Coronary artery (tissue), 2 donors: ENCODE measurements at regions not wholly inside any gene's neighbourhood (a gene's known extent, or its start where the extent isn't known, plus 50 kb on each side); places are given as distances from the start of the nearest gene placed in this dataset.

Experiments used
- DNase-seq: peaks from one replicate; pipeline ENCODE4 v3.0.0-alpha.2; 2017; ENCODE audit warnings: low spot score
- H3K27ac ChIP-seq, 2 donors: fragments of 200-600 bp; sonication (generic); one replicate each; pipeline ENCODE4 v1.5.1; 2016 to 2019
- H3K4me3 ChIP-seq: fragments of 200-600 bp; sonication (generic); 2 replicates; pipeline ENCODE4 v1.5.1; 2016; ENCODE audit warnings: mild to moderate bottlenecking, moderate library complexity
- TF ChIP-seq, protein P1 (sequence below): fragments of 200-600 bp; sonication (generic); IDR thresholded peaks from one replicate; pipeline ENCODE4 v1.5.1; 2019; ENCODE audit warnings: antibody characterized with exemption

GRCh38 chr6:149194820-149195558, 122.5 kb upstream of the TAB2 start:
- Histone ChIP-seq H3K27ac (no peak overlapping the region), H3K4me3 (no peak overlapping the region)
- TF ChIP-seq, protein P1, sequence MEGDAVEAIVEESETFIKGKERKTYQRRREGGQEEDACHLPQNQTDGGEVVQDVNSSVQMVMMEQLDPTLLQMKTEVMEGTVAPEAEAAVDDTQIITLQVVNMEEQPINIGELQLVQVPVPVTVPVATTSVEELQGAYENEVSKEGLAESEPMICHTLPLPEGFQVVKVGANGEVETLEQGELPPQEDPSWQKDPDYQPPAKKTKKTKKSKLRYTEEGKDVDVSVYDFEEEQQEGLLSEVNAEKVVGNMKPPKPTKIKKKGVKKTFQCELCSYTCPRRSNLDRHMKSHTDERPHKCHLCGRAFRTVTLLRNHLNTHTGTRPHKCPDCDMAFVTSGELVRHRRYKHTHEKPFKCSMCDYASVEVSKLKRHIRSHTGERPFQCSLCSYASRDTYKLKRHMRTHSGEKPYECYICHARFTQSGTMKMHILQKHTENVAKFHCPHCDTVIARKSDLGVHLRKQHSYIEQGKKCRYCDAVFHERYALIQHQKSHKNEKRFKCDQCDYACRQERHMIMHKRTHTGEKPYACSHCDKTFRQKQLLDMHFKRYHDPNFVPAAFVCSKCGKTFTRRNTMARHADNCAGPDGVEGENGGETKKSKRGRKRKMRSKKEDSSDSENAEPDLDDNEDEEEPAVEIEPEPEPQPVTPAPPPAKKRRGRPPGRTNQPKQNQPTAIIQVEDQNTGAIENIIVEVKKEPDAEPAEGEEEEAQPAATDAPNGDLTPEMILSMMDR = no peak
- DNase-seq = no peak

GRCh38 chr6:149196091-149196490, 121.4 kb upstream of the TAB2 start:
- TF ChIP-seq, protein P1 = no peak
- no peak overlapping the region for H3K4me3 ChIP-seq

GRCh38 chr6:149197482-149197881, 120.0 kb upstream of the TAB2 start:
- Histone ChIP-seq H3K27ac (no peak overlapping the region), H3K4me3 (no peak overlapping the region)
- DNase-seq = no peak
- TF ChIP-seq, protein P1 = no peak

More at GRCh38 chr6:149196091-149196490, 121.4 kb upstream of the TAB2 start:
- no peak overlapping the region for H3K27ac ChIP-seq
- DNase-seq = no peak

DNA sequence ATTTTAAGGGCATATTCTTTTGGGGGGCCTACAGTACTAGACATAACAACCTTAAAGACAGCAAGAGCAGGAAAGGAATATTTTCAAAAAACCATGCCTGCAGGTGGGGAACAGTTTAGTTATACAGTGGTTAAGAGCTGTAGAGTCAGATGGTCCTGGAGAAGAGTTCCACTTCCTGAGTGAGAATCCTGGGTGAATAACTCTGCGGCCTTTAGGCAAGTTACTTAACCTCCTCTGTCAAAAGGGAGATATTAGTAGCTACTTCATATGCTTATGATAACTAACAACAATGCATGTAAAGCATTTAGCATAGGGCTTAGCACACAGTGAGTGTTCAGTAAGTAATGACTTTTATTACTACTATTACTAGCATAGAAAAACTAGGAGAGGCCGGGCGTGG, 119.2 kb upstream of the TAB2 start:
- no peak overlapping the region for H3K27ac ChIP-seq
- H3K4me3 ChIP-seq = no peak overlapping the region
- no peak for DNase-seq
- TF ChIP-seq, protein P1 = no peak

DNA sequence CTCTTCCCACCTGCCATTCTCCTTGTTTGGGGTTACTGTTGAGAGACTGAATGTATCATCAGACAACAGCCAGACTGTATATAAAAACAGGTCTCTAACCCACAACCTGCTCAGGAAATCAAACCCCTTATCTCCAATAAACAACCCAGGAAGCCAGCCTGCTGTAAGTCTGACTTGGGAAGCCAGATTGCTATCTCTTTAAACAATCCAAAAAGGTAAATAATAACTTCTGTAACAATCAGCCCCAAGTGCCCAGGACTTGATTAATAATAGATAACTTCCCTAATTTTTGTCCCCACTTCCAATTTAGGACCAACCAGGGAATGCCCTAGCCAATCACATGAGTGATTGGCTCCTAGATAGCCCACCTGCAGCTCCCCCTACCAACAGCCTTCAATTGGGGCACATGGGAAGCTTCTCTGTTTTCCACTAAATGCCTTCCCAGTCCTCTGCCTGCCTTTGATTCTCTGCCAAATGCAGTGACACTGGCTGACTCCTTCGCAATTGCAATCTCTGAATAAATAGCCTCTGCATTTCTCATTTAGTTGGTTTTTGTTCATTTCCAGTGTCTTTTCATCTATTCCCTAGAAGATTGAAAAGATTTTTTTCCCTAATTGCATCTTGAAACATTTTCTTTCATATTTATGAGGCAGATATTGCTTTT, 117.1 kb upstream of the TAB2 start:
- Histone ChIP-seq H3K4me3 (no peak overlapping the region), H3K27ac (no peak overlapping the region)
- DNase-seq = no peak
- TF ChIP-seq, protein P1 = no peak

- TF ChIP-seq, protein P1 = no peak
- Histone ChIP-seq H3K4me3 (no peak overlapping the region), H3K27ac (no peak overlapping the region)
- no peak for DNase-seq
Measured at GRCh38 chr6:149201068-149201655, 116.3 kb upstream of the TAB2 start.
